ENCODE measurements at regions not wholly inside any gene's neighbourhood (a gene's known extent, or its start where the extent isn't known, plus 50 kb on each side); places are given as distances from the start of the nearest gene placed in this dataset.
A peak's percentile ranks its signal among the peaks of the same experiment; 100 is the strongest.

DNA sequence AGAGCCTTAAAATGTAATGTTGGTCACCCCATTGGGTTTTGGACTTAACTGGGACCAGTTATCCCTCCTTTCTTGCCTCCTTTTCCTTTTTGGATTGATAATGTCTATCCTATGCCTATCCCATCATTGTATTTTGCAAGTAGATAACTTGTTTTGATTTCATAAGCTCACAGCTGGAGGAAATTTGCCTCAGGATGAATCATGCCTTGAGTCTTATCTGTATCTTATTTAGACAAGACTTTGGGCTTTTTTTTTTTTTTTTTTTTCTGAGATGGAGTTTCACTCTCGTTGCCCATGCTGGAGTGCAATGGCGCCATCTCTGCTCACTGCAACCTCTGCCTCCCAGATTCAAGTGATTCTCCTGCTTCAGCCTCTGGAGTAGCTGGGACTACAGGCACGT is 443.3 kb downstream of the DNAH5 start:
- H3K79me2 ChIP-seq (ENCODE audit: control insufficient read depth, insufficient read depth, low read length): no peaks in the 10 kb centered on the region
- H3K4me3 ChIP-seq (replicated peaks in 1 of 4; ENCODE audit: control extremely low read depth in 1 of 4, insufficient read depth in 1 of 4, low read depth in 3 of 4, low read length in 4 of 4): no peak overlapping the region
- peak in 1 of 2 donors; percentile 43 for DNase-seq (ENCODE audit: low read depth in 2 of 2)
- H2AFZ ChIP-seq (ENCODE audit: low read length): no peak overlapping the region
- H3K36me3 ChIP-seq (ENCODE audit: control insufficient read depth, insufficient read depth, low read length): no peaks in the 10 kb centered on the region
- no peaks in the 10 kb centered on the region for H3K4me1 ChIP-seq (ENCODE audit: control insufficient read depth, extremely low read depth, insufficient read depth, low read length)
- TF ChIP-seq, protein P1, sequence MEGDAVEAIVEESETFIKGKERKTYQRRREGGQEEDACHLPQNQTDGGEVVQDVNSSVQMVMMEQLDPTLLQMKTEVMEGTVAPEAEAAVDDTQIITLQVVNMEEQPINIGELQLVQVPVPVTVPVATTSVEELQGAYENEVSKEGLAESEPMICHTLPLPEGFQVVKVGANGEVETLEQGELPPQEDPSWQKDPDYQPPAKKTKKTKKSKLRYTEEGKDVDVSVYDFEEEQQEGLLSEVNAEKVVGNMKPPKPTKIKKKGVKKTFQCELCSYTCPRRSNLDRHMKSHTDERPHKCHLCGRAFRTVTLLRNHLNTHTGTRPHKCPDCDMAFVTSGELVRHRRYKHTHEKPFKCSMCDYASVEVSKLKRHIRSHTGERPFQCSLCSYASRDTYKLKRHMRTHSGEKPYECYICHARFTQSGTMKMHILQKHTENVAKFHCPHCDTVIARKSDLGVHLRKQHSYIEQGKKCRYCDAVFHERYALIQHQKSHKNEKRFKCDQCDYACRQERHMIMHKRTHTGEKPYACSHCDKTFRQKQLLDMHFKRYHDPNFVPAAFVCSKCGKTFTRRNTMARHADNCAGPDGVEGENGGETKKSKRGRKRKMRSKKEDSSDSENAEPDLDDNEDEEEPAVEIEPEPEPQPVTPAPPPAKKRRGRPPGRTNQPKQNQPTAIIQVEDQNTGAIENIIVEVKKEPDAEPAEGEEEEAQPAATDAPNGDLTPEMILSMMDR (conservative IDR thresholded peaks at IDR 0.05 in 1 of 2, IDR thresholded peaks at IDR 0.05 in 1 of 2; ENCODE audit: low read depth in 1 of 2, low read length in 2 of 2): no peak
- no peak for TF ChIP-seq EZH2 (IDR thresholded peaks at IDR 0.05; ENCODE audit: low read length, missing control alignments)
- H3K4me2 ChIP-seq (ENCODE audit: extremely low read depth, insufficient read depth, low read length): no peak overlapping the region
- no peak overlapping the region for H3K27ac ChIP-seq (ENCODE audit: insufficient read depth, low read length)
- no peaks in the 10 kb centered on the region for H4K20me1 ChIP-seq (ENCODE audit: control insufficient read depth, extremely low read depth, insufficient read depth, low read length)
- H3K9me3 ChIP-seq (ENCODE audit: control insufficient read depth, insufficient read depth, low read depth, low read length): no peaks in the 10 kb centered on the region
- no peak overlapping the region for H3K9ac ChIP-seq (ENCODE audit: insufficient read depth, low read length)
- no peaks in the 10 kb centered on the region for H3K27me3 ChIP-seq (ENCODE audit: control insufficient read depth, insufficient read depth, low read length)

DNA sequence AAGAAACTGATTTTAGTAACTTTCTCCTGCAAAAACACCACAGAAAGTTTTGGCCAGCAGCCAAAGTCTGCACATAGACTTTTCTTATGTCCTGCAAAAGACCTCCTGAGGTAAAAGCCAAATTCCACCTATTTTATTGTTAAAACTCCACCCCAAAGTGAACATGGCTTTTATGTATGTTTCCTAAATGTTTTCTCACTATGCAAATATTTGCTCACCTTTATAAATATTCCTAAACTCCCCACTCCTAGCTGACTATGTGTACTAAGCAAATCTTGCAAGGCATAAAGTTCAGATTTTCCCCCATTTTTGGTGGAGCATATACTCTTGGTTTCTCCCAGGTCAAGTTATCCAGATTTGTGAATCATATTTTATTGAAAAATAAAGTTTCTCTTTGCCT is 446.2 kb downstream of the DNAH5 start:
- Histone ChIP-seq H3K27ac (ENCODE audit: insufficient read depth, low read length) (no peak overlapping the region), H3K4me2 (ENCODE audit: extremely low read depth, insufficient read depth, low read length) (no peak overlapping the region), H3K36me3 (ENCODE audit: control insufficient read depth, insufficient read depth, low read length) (no peaks in the 10 kb centered on the region), H3K4me1 (ENCODE audit: control insufficient read depth, extremely low read depth, insufficient read depth, low read length) (no peaks in the 10 kb centered on the region), H3K9me3 (ENCODE audit: control insufficient read depth, insufficient read depth, low read depth, low read length) (no peaks in the 10 kb centered on the region), H3K79me2 (ENCODE audit: control insufficient read depth, insufficient read depth, low read length) (no peaks in the 10 kb centered on the region), H3K27me3 (ENCODE audit: control insufficient read depth, insufficient read depth, low read length) (no peaks in the 10 kb centered on the region), H2AFZ (ENCODE audit: low read length) (no peak overlapping the region), H3K9ac (ENCODE audit: insufficient read depth, low read length) (no peak overlapping the region), H4K20me1 (ENCODE audit: control insufficient read depth, extremely low read depth, insufficient read depth, low read length) (no peaks in the 10 kb centered on the region), H3K4me3 (replicated peaks in 1 of 4; ENCODE audit: control extremely low read depth in 1 of 4, insufficient read depth in 1 of 4, low read depth in 3 of 4, low read length in 4 of 4) (no peak overlapping the region)
- DNase-seq (ENCODE audit: low read depth in 2 of 2): no peak
- TF ChIP-seq EZH2 (IDR thresholded peaks at IDR 0.05; ENCODE audit: low read length, missing control alignments): no peak
- TF ChIP-seq, protein P1 (conservative IDR thresholded peaks at IDR 0.05 in 1 of 2, IDR thresholded peaks at IDR 0.05 in 1 of 2; ENCODE audit: low read depth in 1 of 2, low read length in 2 of 2): no peak

DNA sequence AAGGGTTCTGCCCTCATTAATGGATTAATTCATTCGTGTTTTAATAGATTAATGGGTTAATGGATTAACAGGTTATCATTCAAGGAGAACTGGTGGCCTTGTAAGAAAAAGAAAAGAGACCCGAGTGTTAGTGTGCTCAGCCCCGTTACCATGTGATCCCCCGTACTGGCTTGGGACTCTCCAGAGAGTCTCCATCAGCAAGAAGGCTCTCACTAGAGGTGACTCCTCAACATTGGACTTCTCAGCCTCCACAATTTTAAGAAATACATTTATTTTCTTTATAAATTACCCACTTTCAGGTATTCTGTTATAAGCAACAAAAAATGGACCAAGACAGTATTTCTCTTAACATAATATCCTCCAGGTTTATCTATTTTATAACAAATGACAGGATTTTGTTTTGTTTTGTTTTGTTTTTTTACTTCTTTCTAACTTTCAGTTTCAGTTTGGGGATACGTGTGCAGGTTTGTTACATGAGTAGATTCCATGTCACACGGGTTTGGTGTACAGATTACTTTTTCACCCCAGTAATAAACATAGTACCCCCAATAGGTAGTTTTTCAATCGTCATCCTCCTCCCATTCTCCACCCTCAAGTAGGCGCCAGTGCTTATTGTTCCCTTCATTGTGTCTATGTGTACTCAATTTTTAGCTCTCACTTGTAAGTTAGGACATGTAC is 456.1 kb downstream of the DNAH5 start:
- DNase-seq (ENCODE audit: low read depth in 2 of 2): no peak
- Histone ChIP-seq H3K4me3 (replicated peaks in 1 of 4; ENCODE audit: control extremely low read depth in 1 of 4, insufficient read depth in 1 of 4, low read depth in 3 of 4, low read length in 4 of 4) (no peak overlapping the region), H4K20me1 (ENCODE audit: control insufficient read depth, extremely low read depth, insufficient read depth, low read length) (no peaks in the 10 kb centered on the region), H2AFZ (ENCODE audit: low read length) (no peak overlapping the region), H3K36me3 (ENCODE audit: control insufficient read depth, insufficient read depth, low read length) (no peaks in the 10 kb centered on the region), H3K27me3 (ENCODE audit: control insufficient read depth, insufficient read depth, low read length) (no peaks in the 10 kb centered on the region), H3K9ac (ENCODE audit: insufficient read depth, low read length) (no peak overlapping the region), H3K27ac (ENCODE audit: insufficient read depth, low read length) (no peak overlapping the region), H3K4me2 (ENCODE audit: extremely low read depth, insufficient read depth, low read length) (no peak overlapping the region), H3K79me2 (ENCODE audit: control insufficient read depth, insufficient read depth, low read length) (no peaks in the 10 kb centered on the region), H3K4me1 (ENCODE audit: control insufficient read depth, extremely low read depth, insufficient read depth, low read length) (no peaks in the 10 kb centered on the region), H3K9me3 (ENCODE audit: control insufficient read depth, insufficient read depth, low read depth, low read length) (no peaks in the 10 kb centered on the region)
- TF ChIP-seq EZH2 (IDR thresholded peaks at IDR 0.05; ENCODE audit: low read length, missing control alignments): no peak
- TF ChIP-seq, protein P1 (conservative IDR thresholded peaks at IDR 0.05 in 1 of 2, IDR thresholded peaks at IDR 0.05 in 1 of 2; ENCODE audit: low read depth in 1 of 2, low read length in 2 of 2): no peak

Data from fibroblast of lung (primary cell).